LNCAP (cell line): ENCODE measurements at regions not wholly inside any gene's neighbourhood (a gene's known extent, or its start where the extent isn't known, plus 50 kb on each side); places are given as distances from the start of the nearest gene placed in this dataset.

Experiments
- TF ChIP-seq, protein P1 (sequence below): fragments of 450-650 bp; IDR thresholded peaks from 2 replicates; pipeline ENCODE4 v1.5.1; 2017; ENCODE audit warnings: mild to moderate bottlenecking

DNA sequence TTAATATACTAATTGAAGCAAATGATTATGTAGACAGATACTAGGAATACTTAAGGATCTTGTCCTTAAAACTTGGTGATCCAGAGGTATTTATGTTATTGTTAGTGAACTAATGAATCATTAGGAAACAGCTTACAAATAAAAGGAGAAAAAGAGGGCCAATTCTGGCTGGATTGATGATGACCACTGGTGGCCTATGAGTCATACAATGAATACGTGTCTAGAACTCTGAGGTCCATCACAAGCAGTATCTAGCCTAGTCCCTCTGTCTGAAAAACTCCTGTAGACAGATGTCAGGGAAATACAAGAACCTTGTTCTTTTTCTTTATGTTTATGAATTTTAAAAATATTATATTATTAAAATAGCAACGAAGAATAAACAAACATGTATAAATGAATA is 51.7 kb upstream of the RTL1 start:
- TF ChIP-seq, protein P1, sequence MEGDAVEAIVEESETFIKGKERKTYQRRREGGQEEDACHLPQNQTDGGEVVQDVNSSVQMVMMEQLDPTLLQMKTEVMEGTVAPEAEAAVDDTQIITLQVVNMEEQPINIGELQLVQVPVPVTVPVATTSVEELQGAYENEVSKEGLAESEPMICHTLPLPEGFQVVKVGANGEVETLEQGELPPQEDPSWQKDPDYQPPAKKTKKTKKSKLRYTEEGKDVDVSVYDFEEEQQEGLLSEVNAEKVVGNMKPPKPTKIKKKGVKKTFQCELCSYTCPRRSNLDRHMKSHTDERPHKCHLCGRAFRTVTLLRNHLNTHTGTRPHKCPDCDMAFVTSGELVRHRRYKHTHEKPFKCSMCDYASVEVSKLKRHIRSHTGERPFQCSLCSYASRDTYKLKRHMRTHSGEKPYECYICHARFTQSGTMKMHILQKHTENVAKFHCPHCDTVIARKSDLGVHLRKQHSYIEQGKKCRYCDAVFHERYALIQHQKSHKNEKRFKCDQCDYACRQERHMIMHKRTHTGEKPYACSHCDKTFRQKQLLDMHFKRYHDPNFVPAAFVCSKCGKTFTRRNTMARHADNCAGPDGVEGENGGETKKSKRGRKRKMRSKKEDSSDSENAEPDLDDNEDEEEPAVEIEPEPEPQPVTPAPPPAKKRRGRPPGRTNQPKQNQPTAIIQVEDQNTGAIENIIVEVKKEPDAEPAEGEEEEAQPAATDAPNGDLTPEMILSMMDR, result no peak

DNA sequence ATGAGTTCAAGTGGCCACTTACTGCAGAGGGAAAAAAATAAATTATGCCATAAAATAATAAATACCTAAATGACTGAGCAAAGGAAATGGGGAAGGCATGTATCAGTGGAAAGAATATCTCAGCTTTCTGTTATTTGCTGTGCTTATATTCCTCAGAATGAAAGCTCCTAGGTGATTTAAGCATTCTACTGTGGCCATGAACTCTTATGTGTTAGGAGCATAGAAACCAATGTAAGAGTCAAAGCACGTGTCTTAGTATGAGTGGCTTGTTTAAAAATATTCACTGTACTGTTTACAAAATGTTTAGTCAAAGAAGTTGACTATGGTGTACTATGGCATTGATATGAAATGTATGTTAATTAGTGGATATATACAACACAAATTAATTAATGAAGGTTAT is 59.0 kb upstream of the RTL1 start:
- TF ChIP-seq, protein P1, result no peak

DNA sequence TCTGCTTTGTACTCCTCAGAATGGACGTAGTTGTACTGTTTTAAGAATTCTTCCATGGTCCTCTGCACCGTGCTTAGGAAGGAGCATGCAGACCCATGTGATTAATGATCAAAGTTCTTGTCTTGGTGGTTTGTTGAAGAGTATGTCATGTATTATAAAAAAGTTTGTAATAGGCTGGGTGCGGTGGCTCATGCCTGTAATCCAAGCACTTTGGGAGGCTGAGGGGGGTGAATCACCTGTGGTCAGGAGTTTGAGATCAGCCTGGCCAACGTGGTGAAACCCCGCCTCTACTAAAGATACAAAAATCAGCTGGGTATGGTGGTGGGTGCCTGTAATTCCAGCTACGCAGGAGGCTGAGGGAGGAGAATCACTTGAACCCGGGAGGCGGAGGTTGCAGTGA is 61.8 kb upstream of the RTL1 start:
- TF ChIP-seq, protein P1, result no peak

DNA sequence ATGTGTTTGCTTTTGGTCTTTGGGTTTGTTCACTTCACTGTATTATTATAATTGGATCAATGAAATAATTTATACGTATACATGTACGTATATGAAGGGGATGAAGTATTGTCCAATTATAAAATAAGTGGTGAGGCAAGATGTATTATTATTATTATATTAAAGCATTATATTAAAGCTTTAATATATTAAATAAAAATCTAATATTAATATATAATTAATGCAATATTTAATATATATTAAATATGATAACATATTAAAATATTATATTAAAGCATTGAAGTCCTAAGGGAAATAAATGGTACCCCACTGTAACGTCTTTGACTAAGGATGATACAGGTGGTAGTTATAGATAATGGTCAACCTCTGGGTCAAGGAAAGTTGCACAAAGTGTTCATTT is 63.7 kb upstream of the RTL1 start:
- TF ChIP-seq, protein P1, result no peak

DNA sequence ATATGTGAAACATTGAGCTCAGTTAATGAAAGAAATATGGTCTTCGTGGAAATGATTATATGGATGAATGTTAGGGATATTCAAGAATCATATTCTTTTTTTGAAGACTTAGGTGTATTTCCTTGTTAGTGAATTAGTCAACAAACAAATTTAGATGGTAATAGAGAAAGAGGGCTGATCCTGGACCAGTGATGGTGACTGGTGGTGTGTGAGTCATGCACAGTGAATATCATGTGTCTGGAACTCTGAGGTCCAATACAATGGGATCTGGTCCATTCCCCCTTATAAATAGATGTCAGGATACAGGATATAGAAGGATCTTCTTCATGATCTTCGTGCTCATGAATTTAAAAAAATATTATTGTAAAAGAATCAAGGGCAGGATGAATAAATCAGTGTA is 64.4 kb upstream of the RTL1 start:
- TF ChIP-seq, protein P1, result no peak

DNA sequence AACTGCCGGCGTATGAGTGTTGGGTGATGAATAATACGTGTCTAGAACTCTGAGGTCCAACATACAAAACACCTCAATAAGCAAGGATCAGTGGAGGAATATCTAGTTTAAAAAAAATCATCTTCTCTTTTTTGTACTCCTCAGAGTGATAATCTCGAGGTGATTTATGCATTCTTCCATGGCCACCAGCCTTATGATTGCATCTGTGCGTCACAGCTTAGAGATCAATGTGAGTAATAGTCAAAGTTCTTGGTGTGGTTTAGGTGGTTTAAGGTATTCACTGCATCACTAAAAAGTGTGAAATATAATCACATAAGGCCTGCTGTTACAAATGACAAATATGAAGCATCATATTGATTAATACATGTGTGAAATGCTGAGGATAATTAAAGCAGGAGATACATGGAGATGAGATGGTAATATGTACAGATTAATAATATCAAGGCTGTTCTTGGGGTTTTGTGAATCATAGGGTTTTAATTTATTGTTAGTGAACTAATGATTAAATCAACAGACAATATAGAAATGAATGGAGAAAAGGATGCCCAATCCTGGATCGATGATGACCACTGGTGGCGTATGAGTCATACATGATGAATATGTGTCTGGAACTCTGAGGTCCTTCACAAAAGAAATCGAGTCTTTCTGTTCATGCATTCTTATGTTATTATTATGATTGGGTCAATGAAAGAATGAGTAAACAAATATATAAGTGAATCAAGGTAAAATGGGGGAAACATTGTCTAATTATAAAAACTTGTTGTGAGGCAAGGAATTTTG is 68.8 kb upstream of the RTL1 start:
- TF ChIP-seq, protein P1, result no peak

DNA sequence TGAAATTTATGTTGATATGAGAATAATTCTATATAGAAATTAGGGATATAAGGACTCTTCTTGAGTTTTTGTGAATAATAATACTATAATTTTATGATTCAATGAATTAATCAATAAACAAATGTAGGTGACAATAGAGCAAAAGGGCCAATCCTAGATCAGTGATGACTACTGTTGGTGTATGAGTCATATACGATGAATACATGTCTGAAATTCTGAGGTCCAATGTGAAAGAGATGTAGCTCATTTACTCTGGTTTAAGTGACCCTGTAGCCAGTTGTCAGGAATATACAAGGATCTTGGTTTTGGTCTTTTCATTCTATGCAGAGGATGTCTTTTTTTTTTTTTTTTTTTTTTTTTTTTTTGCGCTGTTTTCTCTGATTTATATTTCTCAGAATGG is 72.1 kb upstream of the RTL1 start:
- TF ChIP-seq, protein P1, result no peak

DNA sequence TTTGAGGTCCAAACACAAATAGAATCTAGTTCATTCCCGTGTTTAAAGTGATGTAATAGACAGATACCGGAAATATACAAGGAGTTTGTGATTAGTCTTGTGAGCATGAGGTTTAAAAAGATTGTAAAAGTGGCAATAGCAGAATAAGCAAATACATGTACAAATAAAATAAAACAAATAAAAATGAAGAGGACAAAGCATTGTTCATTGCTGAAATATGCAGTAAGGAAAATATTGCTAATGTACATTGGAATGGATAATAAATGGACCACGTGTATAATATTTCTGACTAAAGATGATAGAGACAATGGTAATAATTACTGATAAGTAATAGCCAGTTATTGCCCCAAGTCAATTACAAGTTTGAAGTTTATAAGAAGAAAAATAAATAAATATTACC is 75.6 kb upstream of the RTL1 start:
- TF ChIP-seq, protein P1, result no peak
